ENCODE measurements at regions not wholly inside any gene's neighbourhood (a gene's known extent, or its start where the extent isn't known, plus 50 kb on each side); places are given as distances from the start of the nearest gene placed in this dataset.

DNA sequence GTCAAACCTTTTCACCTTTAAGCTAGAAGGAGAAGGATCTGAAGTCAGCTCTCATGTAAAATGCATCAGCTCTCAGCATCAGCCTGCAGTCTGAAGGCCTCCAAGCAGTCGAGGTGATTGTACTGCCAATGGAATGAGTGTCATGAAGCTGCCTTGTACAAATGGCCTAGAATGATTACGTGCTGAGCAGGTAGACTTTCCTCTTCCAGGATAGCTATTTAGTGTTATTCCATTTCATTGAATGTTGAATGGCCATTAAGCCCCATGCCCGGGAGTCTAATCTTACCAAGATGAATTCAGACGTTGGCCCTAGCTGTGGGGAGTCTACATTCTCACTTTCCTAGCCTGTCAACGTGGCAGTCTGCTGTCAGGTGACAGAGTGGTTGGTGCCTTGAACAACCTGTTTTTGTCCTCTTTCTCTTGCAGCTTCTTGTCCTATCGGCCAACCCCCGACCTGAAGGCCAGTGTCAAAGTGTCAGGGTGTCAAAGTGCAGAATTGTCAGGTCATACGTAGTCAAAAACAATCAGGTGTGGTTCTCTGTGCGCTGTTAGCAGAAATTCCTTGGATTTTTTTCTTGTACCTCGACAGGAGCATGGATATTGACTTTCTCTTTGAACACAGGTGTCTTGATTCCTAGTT, 95.2 kb upstream of the TIAM2 start:
- FAIRE-seq: no peak
- in situ Hi-C loops (cut with MboI) (no loop called here), intact Hi-C loops (cut with micrococcal nuclease) (no loop called here)
- TF ChIP-seq POLR2AphosphoS2 (IDR thresholded peaks at IDR 0.05; ENCODE audit: low read length) (no peak), FOXJ2 (tag; IDR thresholded peaks at IDR 0.05) (no peak), SAFB2 (IDR thresholded peaks at IDR 0.05; ENCODE audit: borderline replicate concordance, low read depth, low read length, severe bottlenecking) (no peak), LEF1 (IDR thresholded peaks at IDR 0.05) (no peak), ZC3H11A (IDR thresholded peaks at IDR 0.05; ENCODE audit: low read depth, low read length) (no peak), ZNF175 (CRISPR knock-in tag; IDR thresholded peaks at IDR 0.05; ENCODE audit: low read depth) (no peak), CHCHD3 (CRISPR knock-in tag; IDR thresholded peaks at IDR 0.05) (no peak), POLR3A (IDR thresholded peaks at IDR 0.05; ENCODE audit: borderline replicate concordance, extremely low read depth, insufficient read depth, insufficient read length) (no peak), FOXA3 (CRISPR knock-in tag; conservative IDR thresholded peaks at IDR 0.05 in 1 of 2, IDR thresholded peaks at IDR 0.05 in 1 of 2) (no peak), ZNF12 (CRISPR knock-in tag; IDR thresholded peaks at IDR 0.05) (no peak), ZFP30 (CRISPR knock-in tag; IDR thresholded peaks at IDR 0.05; ENCODE audit: borderline replicate concordance) (no peak), MTA3 (IDR thresholded peaks at IDR 0.05; ENCODE audit: borderline replicate concordance) (no peak)
- TF ChIP-seq, protein P1, sequence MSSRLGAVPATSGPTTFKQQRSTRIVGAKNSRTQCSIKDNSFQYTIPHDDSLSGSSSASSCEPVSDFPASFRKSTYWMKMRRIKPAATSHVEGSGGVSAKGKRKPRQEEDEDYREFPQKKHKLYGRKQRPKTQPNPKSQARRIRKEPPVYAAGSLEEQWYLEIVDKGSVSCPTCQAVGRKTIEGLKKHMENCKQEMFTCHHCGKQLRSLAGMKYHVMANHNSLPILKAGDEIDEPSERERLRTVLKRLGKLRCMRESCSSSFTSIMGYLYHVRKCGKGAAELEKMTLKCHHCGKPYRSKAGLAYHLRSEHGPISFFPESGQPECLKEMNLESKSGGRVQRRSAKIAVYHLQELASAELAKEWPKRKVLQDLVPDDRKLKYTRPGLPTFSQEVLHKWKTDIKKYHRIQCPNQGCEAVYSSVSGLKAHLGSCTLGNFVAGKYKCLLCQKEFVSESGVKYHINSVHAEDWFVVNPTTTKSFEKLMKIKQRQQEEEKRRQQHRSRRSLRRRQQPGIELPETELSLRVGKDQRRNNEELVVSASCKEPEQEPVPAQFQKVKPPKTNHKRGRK (tag; IDR thresholded peaks at IDR 0.05): no peak
- H3K4me2 ChIP-seq (ENCODE audit: insufficient read depth, low read length): no peak overlapping the region
- H3K79me2 ChIP-seq (ENCODE audit: control insufficient read depth, insufficient read depth, low read length): no peaks in the 10 kb centered on the region
- H3K27me3 ChIP-seq (ENCODE audit: control insufficient read depth in 2 of 2, insufficient read depth in 2 of 2, low read length in 2 of 2): no peaks in the 10 kb centered on the region
- H3K27ac ChIP-seq (ENCODE audit: extremely low read depth, low read depth, low read length): no peak overlapping the region
- no peak for ATAC-seq
- no peaks in the 10 kb centered on the region for H3K9me1 ChIP-seq (ENCODE audit: control insufficient read depth, insufficient read depth, low read length)
- no peaks in the 10 kb centered on the region for H3K36me3 ChIP-seq (ENCODE audit: control insufficient read depth, insufficient read depth, low read length)
- WGBS (ENCODE audit: insufficient coverage, low coverage, missing lambda C conversion rate): 69% methylated on average over 10 of the region's 10 CpGs
- H3K9ac ChIP-seq (ENCODE audit: insufficient read depth in 1 of 2, low read depth in 2 of 2, low read length in 2 of 2): no peak overlapping the region
- CTCF ChIA-PET (ENCODE audit: low intra/inter-chr PET ratio): no interaction called here
- H3K4me1 ChIP-seq (replicated peaks in 1 of 2; ENCODE audit: control insufficient read depth in 2 of 2, insufficient read depth in 2 of 2, low read length in 2 of 2): no peaks in the 10 kb centered on the region
- H2AFZ ChIP-seq (ENCODE audit: low read depth, low read length): no peak overlapping the region
- no peak for DNase-seq (ENCODE audit: extremely low read depth in 1 of 4, low spot score in 3 of 4)
- POLR2A ChIA-PET: no interaction called here
- H4K20me1 ChIP-seq (replicated peaks; ENCODE audit: control insufficient read depth, insufficient read depth, low read length): no peaks in the 10 kb centered on the region
- no TSS peak for BruUV-seq (replicated peaks)
- no peak overlapping the region for H3K4me3 ChIP-seq
- no peaks in the 10 kb centered on the region for H3K9me3 ChIP-seq (replicated peaks; ENCODE audit: control insufficient read depth, insufficient read depth, low read depth, low read length)

Measured in K562 (cell line).